Tibial artery (tissue), 4 donors: ENCODE measurements at regions not wholly inside any gene's neighbourhood (a gene's known extent, or its start where the extent isn't known, plus 50 kb on each side); places are given as distances from the start of the nearest gene placed in this dataset.

ENCODE experiments used
- DNase-seq, 2 donors: peaks; one replicate each; pipeline ENCODE4 v3.0.0-alpha.2; 2019
- H3K27ac ChIP-seq, 2 donors: fragments of 200-600 bp; sonication (generic) in 1 of 2; 1 replicate in 1 of 2; 2 replicates in 1 of 2; pipeline ENCODE4 v1.5.1; 2018 to 2019; ENCODE audit warnings: mild to moderate bottlenecking in 1 of 2
- H3K27me3 ChIP-seq, 2 donors: fragments of 200-600 bp; sonication (generic) in 1 of 2; one replicate each; pipeline versions ENCODE4 v1.5.1 to v1.6.0; 2016 to 2019
- H3K36me3 ChIP-seq, 3 donors: fragments of 200-600 bp; sonication (generic) in 2 of 3; one replicate each; pipeline ENCODE4 v1.5.1; 2016 to 2019; ENCODE audit warnings: mild to moderate bottlenecking in 2 of 3
- H3K4me1 ChIP-seq, 4 donors: fragments of 200-600 bp; sonication (generic) in 2 of 4; 1 replicate in 3 of 4; 2 replicates in 1 of 4; pipeline ENCODE4 v1.5.1; 2016 to 2019
- H3K4me3 ChIP-seq, 2 donors: fragments of 200-600 bp; sonication (generic) in 1 of 2; 1 replicate in 1 of 2; 2 replicates in 1 of 2; pipeline ENCODE4 v1.5.1; 2018 to 2019; ENCODE audit warnings: mild to moderate bottlenecking in 2 of 2
- H3K9me3 ChIP-seq, 3 donors: fragments of 200-600 bp; sonication (generic) in 1 of 3; one replicate each; pipeline ENCODE4 v1.5.1; 2016 to 2019
- CTCF ChIP-seq, 2 experiments: fragments of 200-600 bp in 1 of 2; fragments of 450-650 bp in 1 of 2; IDR thresholded peaks; one replicate each; pipeline ENCODE4 v1.5.1; 2017 to 2019; ENCODE audit warnings: antibody characterized with exemption in 2 of 2, mild to moderate bottlenecking in 1 of 2, moderate library complexity in 1 of 2
- intact Hi-C: fragments of 100-400 bp; cut with DNase I; formaldehyde crosslinking; loops from one replicate; pipeline ENCODE4 v1.15.0; 2023; ENCODE audit warnings: low total_unique reads

GRCh38 chr6:8589941-8590729 lies 154.8 kb upstream of the SLC35B3 start:
- Histone ChIP-seq H3K4me3 (no peak overlapping the region), H3K36me3 (no peaks in the 10 kb centered on the region), H3K9me3 (peaks cover 0 to 13% (median 3%) of the 10 kb centered on the region in 3 donors), H3K27me3 (no peaks in the 10 kb centered on the region), H3K4me1 (peaks cover 0 to 6% (median 0%) of the 10 kb centered on the region in 4 donors), H3K27ac (no peak overlapping the region)
- no peak for DNase-seq
- intact Hi-C loops = no loop called here
- no peak for TF ChIP-seq CTCF (IDR thresholded peaks at IDR 0.05)

- Histone ChIP-seq H3K4me1 (peaks cover 0 to 6% (median 0%) of the 10 kb centered on the region in 4 donors), H3K36me3 (no peaks in the 10 kb centered on the region), H3K9me3 (peaks cover 0 to 13% (median 3%) of the 10 kb centered on the region in 3 donors), H3K27ac (no peak overlapping the region), H3K27me3 (no peaks in the 10 kb centered on the region), H3K4me3 (no peak overlapping the region)
- no peak for DNase-seq
- intact Hi-C loops = no loop called here
- no peak for TF ChIP-seq CTCF (IDR thresholded peaks at IDR 0.05)
Measured at GRCh38 chr6:8588176-8588575, 152.8 kb upstream of the SLC35B3 start.

- no peak overlapping the region for H3K4me3 ChIP-seq
- H3K36me3 ChIP-seq = no peaks in the 10 kb centered on the region
- no peak for DNase-seq
- H3K27me3 ChIP-seq = no peaks in the 10 kb centered on the region
- no peaks in the 10 kb centered on the region for H3K4me1 ChIP-seq
- intact Hi-C loops = no loop called here
- no peak for TF ChIP-seq CTCF (IDR thresholded peaks at IDR 0.05)
- H3K9me3 ChIP-seq = peaks cover 0 to 3% (median 0%) of the 10 kb centered on the region in 3 donors
- no peak overlapping the region for H3K27ac ChIP-seq
Measured at GRCh38 chr6:8583291-8583690, 147.9 kb upstream of the SLC35B3 start.

- Histone ChIP-seq H3K36me3 (no peaks in the 10 kb centered on the region), H3K27me3 (no peaks in the 10 kb centered on the region), H3K27ac (no peak overlapping the region), H3K4me3 (no peak overlapping the region), H3K9me3 (no peaks in the 10 kb centered on the region), H3K4me1 (no peaks in the 10 kb centered on the region)
- intact Hi-C loops = no loop called here
- DNase-seq = no peak
- TF ChIP-seq CTCF (IDR thresholded peaks at IDR 0.05) = no peak
Measured at GRCh38 chr6:8579372-8579771, 144.0 kb upstream of the SLC35B3 start.

- intact Hi-C loops = no loop called here
- H3K36me3 ChIP-seq = no peaks in the 10 kb centered on the region
- no peak for TF ChIP-seq CTCF (IDR thresholded peaks at IDR 0.05)
Measured at GRCh38 chr6:8578006-8578405, 142.7 kb upstream of the SLC35B3 start.

More at GRCh38 chr6:8578006-8578405, 142.7 kb upstream of the SLC35B3 start:
- H3K4me3 ChIP-seq = no peak overlapping the region
- no peak overlapping the region for H3K27ac ChIP-seq
- no peaks in the 10 kb centered on the region for H3K4me1 ChIP-seq
- no peak for DNase-seq
- H3K27me3 ChIP-seq = no peaks in the 10 kb centered on the region
- no peaks in the 10 kb centered on the region for H3K9me3 ChIP-seq
